ENCODE measurements at regions not wholly inside any gene's neighbourhood (a gene's known extent, or its start where the extent isn't known, plus 50 kb on each side); places are given as distances from the start of the nearest gene placed in this dataset.
A peak's percentile ranks its signal among the peaks of the same experiment; 100 is the strongest.

DNA sequence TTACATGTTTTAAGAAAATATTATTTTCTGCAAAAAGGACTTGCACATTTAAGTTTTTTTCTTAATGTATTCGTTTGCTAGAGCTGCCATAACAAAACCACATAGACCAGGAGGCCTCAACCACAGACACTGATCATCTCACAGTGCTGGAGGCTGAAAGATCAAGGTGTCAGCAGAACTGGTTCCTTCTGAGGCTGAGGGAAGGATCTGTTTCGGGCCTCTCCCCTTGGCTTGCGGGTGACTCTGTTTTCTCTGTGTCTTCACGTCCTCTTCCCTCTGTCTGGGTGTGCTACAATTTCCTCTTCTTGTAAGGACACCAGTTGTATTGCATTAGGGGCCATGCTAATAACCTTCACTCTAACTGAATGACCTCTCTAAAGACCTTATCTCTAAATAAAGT is 364.2 kb downstream of the IRS2 start:
- Histone ChIP-seq H3K27me3 (ENCODE audit: control insufficient read depth in 3 of 3, insufficient read depth in 3 of 3, low read length in 3 of 3) (no peaks in the 10 kb centered on the region), H3K9ac (ENCODE audit: low read depth in 1 of 3, low read length in 3 of 3) (no peak overlapping the region), H3K36me3 (ENCODE audit: control insufficient read depth in 3 of 3, insufficient read depth in 3 of 3, low read length in 3 of 3) (no peaks in the 10 kb centered on the region), H3K27ac (ENCODE audit: low read depth, low read length) (no peak overlapping the region), H3K4me3 (ENCODE audit: low read length in 3 of 3) (no peak overlapping the region), H3K4me1 (ENCODE audit: control insufficient read depth in 3 of 3, insufficient read depth in 3 of 3, low read length in 3 of 3) (no peaks in the 10 kb centered on the region), H3K9me3 (ENCODE audit: control insufficient read depth in 3 of 3, low read length in 3 of 3) (no peaks in the 10 kb centered on the region)

DNA sequence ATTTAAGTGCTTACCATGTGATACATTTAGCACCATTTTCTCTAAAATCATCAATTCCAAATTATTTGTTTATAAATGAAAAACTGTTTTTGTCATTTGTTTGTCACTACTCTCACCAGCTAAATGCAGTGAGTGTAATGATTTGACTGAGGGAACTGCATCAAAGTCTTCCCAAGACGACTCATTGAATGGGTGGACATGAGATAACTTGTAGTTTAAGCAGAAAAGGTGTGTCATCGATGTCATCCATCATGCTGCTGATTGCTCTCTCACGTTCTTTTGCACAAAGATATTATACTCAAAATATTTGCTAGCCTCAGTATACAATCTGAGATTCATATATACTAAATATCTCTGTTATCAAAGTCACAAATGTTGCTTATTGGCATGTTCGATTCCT is 366.5 kb downstream of the IRS2 start:
- Histone ChIP-seq H3K36me3 (ENCODE audit: control insufficient read depth in 3 of 3, insufficient read depth in 3 of 3, low read length in 3 of 3) (no peaks in the 10 kb centered on the region), H3K27ac (ENCODE audit: low read depth, low read length) (no peak overlapping the region), H3K9me3 (ENCODE audit: control insufficient read depth in 3 of 3, low read length in 3 of 3) (no peaks in the 10 kb centered on the region), H3K4me3 (ENCODE audit: low read length in 3 of 3) (no peak overlapping the region), H3K9ac (ENCODE audit: low read depth in 1 of 3, low read length in 3 of 3) (no peak overlapping the region), H3K27me3 (ENCODE audit: control insufficient read depth in 3 of 3, insufficient read depth in 3 of 3, low read length in 3 of 3) (peaks cover 0 to 3% (median 0%) of the 10 kb centered on the region in 3 donors), H3K4me1 (ENCODE audit: control insufficient read depth in 3 of 3, insufficient read depth in 3 of 3, low read length in 3 of 3) (no peaks in the 10 kb centered on the region)

- no peak overlapping the region for H3K27ac ChIP-seq (ENCODE audit: low read depth, low read length)
- H3K9ac ChIP-seq (ENCODE audit: low read depth in 1 of 3, low read length in 3 of 3), result no peak overlapping the region
- no peaks in the 10 kb centered on the region for H3K36me3 ChIP-seq (ENCODE audit: control insufficient read depth in 3 of 3, insufficient read depth in 3 of 3, low read length in 3 of 3)
- H3K27me3 ChIP-seq (ENCODE audit: control insufficient read depth in 3 of 3, insufficient read depth in 3 of 3, low read length in 3 of 3), result peaks cover 0 to 3% (median 0%) of the 10 kb centered on the region in 3 donors
- no peak overlapping the region for H3K4me3 ChIP-seq (ENCODE audit: low read length in 3 of 3)
- H3K4me1 ChIP-seq (ENCODE audit: control insufficient read depth in 3 of 3, insufficient read depth in 3 of 3, low read length in 3 of 3), result no peaks in the 10 kb centered on the region
- no peaks in the 10 kb centered on the region for H3K9me3 ChIP-seq (ENCODE audit: control insufficient read depth in 3 of 3, low read length in 3 of 3)
Observed at GRCh38 chr13:109418111-109418510, 368.3 kb downstream of the IRS2 start.

- Histone ChIP-seq H3K9ac (ENCODE audit: low read depth in 1 of 3, low read length in 3 of 3) (no peak overlapping the region), H3K27me3 (ENCODE audit: control insufficient read depth in 3 of 3, insufficient read depth in 3 of 3, low read length in 3 of 3) (peaks cover 0 to 3% (median 0%) of the 10 kb centered on the region in 3 donors), H3K9me3 (ENCODE audit: control insufficient read depth in 3 of 3, low read length in 3 of 3) (no peaks in the 10 kb centered on the region), H3K4me1 (ENCODE audit: control insufficient read depth in 3 of 3, insufficient read depth in 3 of 3, low read length in 3 of 3) (peaks cover 0 to 5% (median 4%) of the 10 kb centered on the region in 3 donors), H3K4me3 (ENCODE audit: low read length in 3 of 3) (no peak overlapping the region), H3K36me3 (ENCODE audit: control insufficient read depth in 3 of 3, insufficient read depth in 3 of 3, low read length in 3 of 3) (no peaks in the 10 kb centered on the region), H3K27ac (ENCODE audit: low read depth, low read length) (no peak overlapping the region)
Observed at GRCh38 chr13:109416001-109416400, 370.4 kb downstream of the IRS2 start.

DNA sequence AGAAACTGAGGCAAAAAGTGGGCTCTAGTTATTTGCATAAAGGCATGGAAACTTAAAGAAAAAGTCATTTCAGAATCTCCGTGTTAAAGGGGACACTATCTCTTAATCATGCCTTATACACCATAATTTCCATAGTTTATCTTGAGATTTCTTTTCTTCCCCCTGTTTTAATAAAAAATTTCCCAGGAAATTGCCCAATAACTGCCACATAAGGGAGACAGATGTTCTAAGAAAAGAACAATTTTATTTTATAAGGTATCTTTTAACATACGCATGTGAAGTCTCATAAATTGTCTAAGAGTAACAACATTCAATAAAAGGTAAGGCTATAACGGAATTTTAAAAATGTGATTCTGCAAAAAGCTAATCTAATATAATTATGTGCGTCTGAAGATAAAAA is 371.3 kb downstream of the IRS2 start:
- H3K36me3 ChIP-seq (ENCODE audit: control insufficient read depth in 3 of 3, insufficient read depth in 3 of 3, low read length in 3 of 3), result no peaks in the 10 kb centered on the region
- H3K4me3 ChIP-seq (ENCODE audit: low read length in 3 of 3), result no peak overlapping the region
- no peak overlapping the region for H3K9ac ChIP-seq (ENCODE audit: low read depth in 1 of 3, low read length in 3 of 3)
- peaks cover 0 to 5% (median 4%) of the 10 kb centered on the region in 3 donors for H3K4me1 ChIP-seq (ENCODE audit: control insufficient read depth in 3 of 3, insufficient read depth in 3 of 3, low read length in 3 of 3)
- H3K9me3 ChIP-seq (ENCODE audit: control insufficient read depth in 3 of 3, low read length in 3 of 3), result no peaks in the 10 kb centered on the region
- H3K27me3 ChIP-seq (ENCODE audit: control insufficient read depth in 3 of 3, insufficient read depth in 3 of 3, low read length in 3 of 3), result peaks cover 0 to 3% (median 0%) of the 10 kb centered on the region in 3 donors
- no peak overlapping the region for H3K27ac ChIP-seq (ENCODE audit: low read depth, low read length)

- Histone ChIP-seq H3K9me3 (ENCODE audit: control insufficient read depth in 3 of 3, low read length in 3 of 3) (no peaks in the 10 kb centered on the region), H3K36me3 (ENCODE audit: control insufficient read depth in 3 of 3, insufficient read depth in 3 of 3, low read length in 3 of 3) (no peaks in the 10 kb centered on the region), H3K27me3 (ENCODE audit: control insufficient read depth in 3 of 3, insufficient read depth in 3 of 3, low read length in 3 of 3) (peaks cover 0 to 3% (median 0%) of the 10 kb centered on the region in 3 donors), H3K27ac (ENCODE audit: low read depth, low read length) (no peak overlapping the region), H3K4me3 (ENCODE audit: low read length in 3 of 3) (peak overlapping the region in 1 of 3 donors; percentile 52), H3K4me1 (ENCODE audit: control insufficient read depth in 3 of 3, insufficient read depth in 3 of 3, low read length in 3 of 3) (peaks cover 0 to 5% (median 4%) of the 10 kb centered on the region in 3 donors), H3K9ac (ENCODE audit: low read depth in 1 of 3, low read length in 3 of 3) (peak overlapping the region in 1 of 3 donors; percentile 63)
Observed at GRCh38 chr13:109412283-109412901, 374.0 kb downstream of the IRS2 start.

DNA sequence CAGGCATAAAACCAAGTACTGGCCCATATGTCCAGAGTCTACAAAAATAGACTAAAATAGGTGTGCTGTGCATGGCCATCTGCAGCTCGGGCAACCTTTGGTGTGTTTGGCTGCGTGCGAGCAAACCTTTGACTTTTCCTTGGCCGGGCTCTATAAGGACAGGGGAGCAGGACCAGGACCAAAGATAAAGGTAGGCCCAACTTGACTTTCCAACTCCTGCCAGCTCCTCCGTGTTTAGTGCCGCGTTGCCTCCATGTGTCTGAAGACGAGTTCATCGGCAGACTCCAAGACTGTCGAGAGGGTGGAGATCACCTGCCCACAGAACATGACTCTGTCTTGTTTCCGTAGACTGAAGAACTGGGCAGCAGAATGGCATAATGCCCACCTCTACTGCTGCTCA is 375.5 kb downstream of the IRS2 start:
- H3K4me3 ChIP-seq (ENCODE audit: low read length in 3 of 3), result no peak overlapping the region
- H3K27ac ChIP-seq (ENCODE audit: low read depth, low read length), result no peak overlapping the region
- peaks cover 0 to 5% (median 4%) of the 10 kb centered on the region in 3 donors for H3K4me1 ChIP-seq (ENCODE audit: control insufficient read depth in 3 of 3, insufficient read depth in 3 of 3, low read length in 3 of 3)
- no peaks in the 10 kb centered on the region for H3K36me3 ChIP-seq (ENCODE audit: control insufficient read depth in 3 of 3, insufficient read depth in 3 of 3, low read length in 3 of 3)
- no peaks in the 10 kb centered on the region for H3K9me3 ChIP-seq (ENCODE audit: control insufficient read depth in 3 of 3, low read length in 3 of 3)
- H3K27me3 ChIP-seq (ENCODE audit: control insufficient read depth in 3 of 3, insufficient read depth in 3 of 3, low read length in 3 of 3), result no peaks in the 10 kb centered on the region
- H3K9ac ChIP-seq (ENCODE audit: low read depth in 1 of 3, low read length in 3 of 3), result no peak overlapping the region

- H3K4me3 ChIP-seq (ENCODE audit: low read length in 3 of 3), result no peak overlapping the region
- no peaks in the 10 kb centered on the region for H3K9me3 ChIP-seq (ENCODE audit: control insufficient read depth in 3 of 3, low read length in 3 of 3)
- no peak overlapping the region for H3K9ac ChIP-seq (ENCODE audit: low read depth in 1 of 3, low read length in 3 of 3)
- no peaks in the 10 kb centered on the region for H3K27me3 ChIP-seq (ENCODE audit: control insufficient read depth in 3 of 3, insufficient read depth in 3 of 3, low read length in 3 of 3)
- H3K36me3 ChIP-seq (ENCODE audit: control insufficient read depth in 3 of 3, insufficient read depth in 3 of 3, low read length in 3 of 3), result no peaks in the 10 kb centered on the region
- H3K4me1 ChIP-seq (ENCODE audit: control insufficient read depth in 3 of 3, insufficient read depth in 3 of 3, low read length in 3 of 3), result peaks cover 0 to 5% (median 4%) of the 10 kb centered on the region in 3 donors
- H3K27ac ChIP-seq (ENCODE audit: low read depth, low read length), result no peak overlapping the region
Observed at GRCh38 chr13:109408591-109409382, 377.6 kb downstream of the IRS2 start.

DNA sequence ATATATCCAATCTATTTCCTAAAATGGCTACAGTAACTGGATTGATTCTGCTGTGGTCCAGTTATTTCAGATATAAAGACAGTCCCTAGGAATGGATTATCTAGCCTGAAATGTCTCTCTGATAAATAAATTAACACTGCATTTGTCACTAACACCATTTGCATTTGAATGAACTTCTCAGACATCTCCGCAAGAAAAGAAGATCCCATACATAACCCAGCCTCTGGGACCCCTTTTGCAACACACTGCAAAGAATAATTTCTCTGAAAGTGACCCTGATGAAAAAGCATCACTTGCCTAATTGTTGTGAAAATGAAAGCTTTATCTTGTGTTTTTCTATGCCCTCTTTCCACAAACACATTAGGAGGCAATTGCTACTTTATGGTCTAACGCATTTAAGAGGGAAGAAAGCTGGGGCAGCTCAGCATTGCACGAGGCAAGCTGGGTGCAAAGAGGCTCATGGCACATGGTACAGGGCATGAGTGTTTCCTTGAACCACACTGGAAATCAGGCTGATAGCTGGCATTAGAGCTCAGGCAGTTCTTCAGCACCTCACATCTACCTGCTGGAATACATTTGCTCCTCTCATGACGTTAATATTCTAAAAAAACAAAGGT is 379.9 kb downstream of the IRS2 start:
- no peak overlapping the region for H3K4me3 ChIP-seq (ENCODE audit: low read length in 3 of 3)
- no peak overlapping the region for H3K9ac ChIP-seq (ENCODE audit: low read depth in 1 of 3, low read length in 3 of 3)
- H3K27me3 ChIP-seq (ENCODE audit: control insufficient read depth in 3 of 3, insufficient read depth in 3 of 3, low read length in 3 of 3), result no peaks in the 10 kb centered on the region

GRCh38 chr13:109403012-109403421 is 383.4 kb downstream of the IRS2 start:
- Histone ChIP-seq H3K9me3 (ENCODE audit: control insufficient read depth in 3 of 3, low read length in 3 of 3) (no peaks in the 10 kb centered on the region), H3K27me3 (ENCODE audit: control insufficient read depth in 3 of 3, insufficient read depth in 3 of 3, low read length in 3 of 3) (no peaks in the 10 kb centered on the region), H3K4me1 (ENCODE audit: control insufficient read depth in 3 of 3, insufficient read depth in 3 of 3, low read length in 3 of 3) (no peaks in the 10 kb centered on the region), H3K4me3 (ENCODE audit: low read length in 3 of 3) (no peak overlapping the region), H3K36me3 (ENCODE audit: control insufficient read depth in 3 of 3, insufficient read depth in 3 of 3, low read length in 3 of 3) (no peaks in the 10 kb centered on the region), H3K9ac (ENCODE audit: low read depth in 1 of 3, low read length in 3 of 3) (no peak overlapping the region), H3K27ac (ENCODE audit: low read depth, low read length) (no peak overlapping the region)

More for the DNA sequence above, 379.9 kb downstream of the IRS2 start:
- Histone ChIP-seq H3K4me1 (ENCODE audit: control insufficient read depth in 3 of 3, insufficient read depth in 3 of 3, low read length in 3 of 3) (no peaks in the 10 kb centered on the region), H3K36me3 (ENCODE audit: control insufficient read depth in 3 of 3, insufficient read depth in 3 of 3, low read length in 3 of 3) (no peaks in the 10 kb centered on the region), H3K9me3 (ENCODE audit: control insufficient read depth in 3 of 3, low read length in 3 of 3) (no peaks in the 10 kb centered on the region), H3K27ac (ENCODE audit: low read depth, low read length) (no peak overlapping the region)

Data from skeletal muscle tissue (tissue), 3 donors.